ENCODE measurements at regions not wholly inside any gene's neighbourhood (a gene's known extent, or its start where the extent isn't known, plus 50 kb on each side); places are given as distances from the start of the nearest gene placed in this dataset.

- no peak overlapping the region for H3K4me2 ChIP-seq (ENCODE audit: low read length)
- H3K4me1 ChIP-seq (ENCODE audit: insufficient read depth, low read length, severe bottlenecking) = no peaks in the 10 kb centered on the region
- no peaks in the 10 kb centered on the region for H4K20me1 ChIP-seq (ENCODE audit: insufficient read depth, low read length)
- H3K4me3 ChIP-seq (ENCODE audit: low read depth, low read length, poor library complexity, severe bottlenecking) = no peak overlapping the region
- H3K9me3 ChIP-seq (ENCODE audit: low read length) = no peaks in the 10 kb centered on the region
- H3K9me2 ChIP-seq (ENCODE audit: low read depth, low read length) = no peaks in the 10 kb centered on the region
- H3K27me3 ChIP-seq (ENCODE audit: insufficient read depth, low read length) = no peaks in the 10 kb centered on the region
- H3F3A ChIP-seq (ENCODE audit: insufficient read depth, low read length) = no peaks in the 10 kb centered on the region
- no peaks in the 10 kb centered on the region for H3K36me3 ChIP-seq (ENCODE audit: insufficient read depth, low read length)
- no peak overlapping the region for H3K9ac ChIP-seq (ENCODE audit: low read length)
- H3K79me2 ChIP-seq (ENCODE audit: insufficient read depth, low read length) = no peaks in the 10 kb centered on the region
- H3K27ac ChIP-seq (ENCODE audit: low read depth, low read length, poor library complexity, severe bottlenecking) = no peak overlapping the region
- TF ChIP-seq EZH2 (IDR thresholded peaks at IDR 0.05; ENCODE audit: borderline replicate concordance, low read length) = no peak
- TF ChIP-seq, protein P1, sequence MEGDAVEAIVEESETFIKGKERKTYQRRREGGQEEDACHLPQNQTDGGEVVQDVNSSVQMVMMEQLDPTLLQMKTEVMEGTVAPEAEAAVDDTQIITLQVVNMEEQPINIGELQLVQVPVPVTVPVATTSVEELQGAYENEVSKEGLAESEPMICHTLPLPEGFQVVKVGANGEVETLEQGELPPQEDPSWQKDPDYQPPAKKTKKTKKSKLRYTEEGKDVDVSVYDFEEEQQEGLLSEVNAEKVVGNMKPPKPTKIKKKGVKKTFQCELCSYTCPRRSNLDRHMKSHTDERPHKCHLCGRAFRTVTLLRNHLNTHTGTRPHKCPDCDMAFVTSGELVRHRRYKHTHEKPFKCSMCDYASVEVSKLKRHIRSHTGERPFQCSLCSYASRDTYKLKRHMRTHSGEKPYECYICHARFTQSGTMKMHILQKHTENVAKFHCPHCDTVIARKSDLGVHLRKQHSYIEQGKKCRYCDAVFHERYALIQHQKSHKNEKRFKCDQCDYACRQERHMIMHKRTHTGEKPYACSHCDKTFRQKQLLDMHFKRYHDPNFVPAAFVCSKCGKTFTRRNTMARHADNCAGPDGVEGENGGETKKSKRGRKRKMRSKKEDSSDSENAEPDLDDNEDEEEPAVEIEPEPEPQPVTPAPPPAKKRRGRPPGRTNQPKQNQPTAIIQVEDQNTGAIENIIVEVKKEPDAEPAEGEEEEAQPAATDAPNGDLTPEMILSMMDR (IDR thresholded peaks at IDR 0.05; ENCODE audit: low read length) = no peak
- no peak overlapping the region for H2AFZ ChIP-seq (ENCODE audit: low read length)
Observed at GRCh38 chr10:10332786-10333185, 684.9 kb upstream of the CELF2 start.

DNA sequence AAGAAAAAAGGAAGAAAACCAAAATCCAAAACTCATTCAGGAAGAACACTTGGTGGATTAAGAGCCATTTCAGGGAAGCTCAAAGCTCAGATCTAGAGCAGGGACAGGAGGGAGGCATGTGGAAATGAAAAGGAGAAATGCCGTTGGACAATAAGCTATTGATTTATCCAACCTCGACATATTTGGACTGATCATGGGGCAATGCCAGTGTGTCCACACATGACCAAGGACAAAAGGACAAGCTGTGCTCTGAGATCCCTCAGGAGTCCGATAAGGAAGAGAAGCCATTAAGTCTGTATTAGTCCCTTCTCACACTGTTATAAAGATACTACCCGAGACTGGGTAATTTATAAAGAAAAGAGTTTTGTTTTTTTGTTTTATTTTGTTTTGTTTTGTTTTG is 684.0 kb upstream of the CELF2 start:
- Histone ChIP-seq H3K79me2 (ENCODE audit: insufficient read depth, low read length) (no peaks in the 10 kb centered on the region), H3K4me3 (ENCODE audit: low read depth, low read length, poor library complexity, severe bottlenecking) (no peak overlapping the region), H3K9ac (ENCODE audit: low read length) (no peak overlapping the region), H3K27me3 (ENCODE audit: insufficient read depth, low read length) (no peaks in the 10 kb centered on the region), H3K9me2 (ENCODE audit: low read depth, low read length) (no peaks in the 10 kb centered on the region), H3K4me1 (ENCODE audit: insufficient read depth, low read length, severe bottlenecking) (no peaks in the 10 kb centered on the region), H3K36me3 (ENCODE audit: insufficient read depth, low read length) (no peaks in the 10 kb centered on the region), H3K4me2 (ENCODE audit: low read length) (no peak overlapping the region), H4K20me1 (ENCODE audit: insufficient read depth, low read length) (no peaks in the 10 kb centered on the region), H2AFZ (ENCODE audit: low read length) (no peak overlapping the region), H3K27ac (ENCODE audit: low read depth, low read length, poor library complexity, severe bottlenecking) (no peak overlapping the region), H3K9me3 (ENCODE audit: low read length) (no peaks in the 10 kb centered on the region), H3F3A (ENCODE audit: insufficient read depth, low read length) (no peaks in the 10 kb centered on the region)
- TF ChIP-seq, protein P1 (IDR thresholded peaks at IDR 0.05; ENCODE audit: low read length) = no peak
- TF ChIP-seq EZH2 (IDR thresholded peaks at IDR 0.05; ENCODE audit: borderline replicate concordance, low read length) = no peak

GRCh38 chr10:10338339-10338738 is 679.3 kb upstream of the CELF2 start:
- H4K20me1 ChIP-seq (ENCODE audit: insufficient read depth, low read length) = no peaks in the 10 kb centered on the region
- no peaks in the 10 kb centered on the region for H3K79me2 ChIP-seq (ENCODE audit: insufficient read depth, low read length)
- H3K9me2 ChIP-seq (ENCODE audit: low read depth, low read length) = no peaks in the 10 kb centered on the region

More at GRCh38 chr10:10338339-10338738, 679.3 kb upstream of the CELF2 start:
- Histone ChIP-seq H3K4me2 (ENCODE audit: low read length) (no peak overlapping the region), H2AFZ (ENCODE audit: low read length) (no peak overlapping the region), H3K4me1 (ENCODE audit: insufficient read depth, low read length, severe bottlenecking) (no peaks in the 10 kb centered on the region), H3K36me3 (ENCODE audit: insufficient read depth, low read length) (no peaks in the 10 kb centered on the region), H3F3A (ENCODE audit: insufficient read depth, low read length) (no peaks in the 10 kb centered on the region), H3K9ac (ENCODE audit: low read length) (no peak overlapping the region), H3K27me3 (ENCODE audit: insufficient read depth, low read length) (no peaks in the 10 kb centered on the region), H3K9me3 (ENCODE audit: low read length) (no peaks in the 10 kb centered on the region), H3K4me3 (ENCODE audit: low read depth, low read length, poor library complexity, severe bottlenecking) (no peak overlapping the region), H3K27ac (ENCODE audit: low read depth, low read length, poor library complexity, severe bottlenecking) (no peak overlapping the region)
- TF ChIP-seq EZH2 (IDR thresholded peaks at IDR 0.05; ENCODE audit: borderline replicate concordance, low read length) = no peak
- TF ChIP-seq, protein P1 (IDR thresholded peaks at IDR 0.05; ENCODE audit: low read length) = no peak
